IgD-negative memory B cell (primary cell): ENCODE measurements at regions not wholly inside any gene's neighbourhood (a gene's known extent, or its start where the extent isn't known, plus 50 kb on each side); places are given as distances from the start of the nearest gene placed in this dataset.

ENCODE experiments used
- H3K27ac Mint-ChIP-seq, 3 donors: one replicate each; pipeline ENCODE4 v1.8.0; 2020 to 2022; ENCODE audit warnings: mild to moderate bottlenecking in 3 of 3, mixed read lengths in 3 of 3, moderate library complexity in 1 of 3
- H3K27me3 Mint-ChIP-seq: one replicate; pipeline ENCODE4 v1.8.0; 2021; ENCODE audit warnings: mixed read lengths
- H3K36me3 Mint-ChIP-seq: one replicate; pipeline ENCODE4 v1.8.0; 2020; ENCODE audit warnings: mild to moderate bottlenecking, mixed read lengths
- H3K4me1 Mint-ChIP-seq, 3 donors: one replicate each; pipeline ENCODE4 v1.8.0; 2020 to 2022; ENCODE audit warnings: mixed read lengths in 3 of 3, mild to moderate bottlenecking in 1 of 3
- H3K4me3 Mint-ChIP-seq, 4 donors: one replicate each; pipeline ENCODE4 v1.8.0; 2020 to 2022; ENCODE audit warnings: mild to moderate bottlenecking in 4 of 4, mixed read lengths in 4 of 4, moderate library complexity in 3 of 4
- H3K9me3 Mint-ChIP-seq, 3 donors: one replicate each; pipeline ENCODE4 v1.8.0; 2020 to 2021; ENCODE audit warnings: mixed read lengths in 3 of 3, mild to moderate bottlenecking in 1 of 3

GRCh38 chr17:79505199-79505598 is 105.7 kb downstream of the RBFOX3 start:
- no peak overlapping the region for H3K27ac Mint-ChIP-seq
- H3K36me3 Mint-ChIP-seq = peaks cover under 1% of the 10 kb centered on the region
- H3K4me3 Mint-ChIP-seq = no peak overlapping the region
- peaks cover 0 to 2% (median 0%) of the 10 kb centered on the region in 3 donors for H3K9me3 Mint-ChIP-seq
- H3K4me1 Mint-ChIP-seq = no peaks in the 10 kb centered on the region
- peaks cover 9% of the 10 kb centered on the region for H3K27me3 Mint-ChIP-seq

- no peak overlapping the region for H3K27ac Mint-ChIP-seq
- H3K4me3 Mint-ChIP-seq = no peak overlapping the region
- peaks cover 0 to 2% (median 0%) of the 10 kb centered on the region in 3 donors for H3K9me3 Mint-ChIP-seq
- no peaks in the 10 kb centered on the region for H3K36me3 Mint-ChIP-seq
- H3K4me1 Mint-ChIP-seq = no peaks in the 10 kb centered on the region
- H3K27me3 Mint-ChIP-seq = peaks cover 11% of the 10 kb centered on the region
Observed at GRCh38 chr17:79504181-79504605, 106.7 kb downstream of the RBFOX3 start.

GRCh38 chr17:79503126-79503839 is 107.6 kb downstream of the RBFOX3 start:
- Mint-ChIP-seq H3K27ac (no peak overlapping the region), H3K9me3 (peaks cover 0 to 2% (median 0%) of the 10 kb centered on the region in 3 donors), H3K4me1 (no peaks in the 10 kb centered on the region), H3K36me3 (no peaks in the 10 kb centered on the region), H3K27me3 (peaks cover 11% of the 10 kb centered on the region), H3K4me3 (no peak overlapping the region)

GRCh38 chr17:79501910-79502309 is 108.9 kb downstream of the RBFOX3 start:
- no peak overlapping the region for H3K27ac Mint-ChIP-seq
- H3K9me3 Mint-ChIP-seq = peaks cover 0 to 2% (median 0%) of the 10 kb centered on the region in 3 donors
- H3K27me3 Mint-ChIP-seq = peaks cover 11% of the 10 kb centered on the region
- no peaks in the 10 kb centered on the region for H3K36me3 Mint-ChIP-seq
- no peak overlapping the region for H3K4me3 Mint-ChIP-seq
- no peaks in the 10 kb centered on the region for H3K4me1 Mint-ChIP-seq

- peak overlapping the region in 1 of 3 donors; percentile 5 for H3K27ac Mint-ChIP-seq
- H3K4me1 Mint-ChIP-seq = peaks cover 0 to 1% (median 0%) of the 10 kb centered on the region in 3 donors
- no peak overlapping the region for H3K4me3 Mint-ChIP-seq
- H3K9me3 Mint-ChIP-seq = peaks cover 0 to 2% (median 0%) of the 10 kb centered on the region in 3 donors
- no peaks in the 10 kb centered on the region for H3K36me3 Mint-ChIP-seq
- H3K27me3 Mint-ChIP-seq = peaks cover 11% of the 10 kb centered on the region
Observed at GRCh38 chr17:79500745-79501618, 109.9 kb downstream of the RBFOX3 start.

- H3K27me3 Mint-ChIP-seq = peaks cover 10% of the 10 kb centered on the region
Observed at GRCh38 chr17:79498854-79499253, 112.0 kb downstream of the RBFOX3 start.

GRCh38 chr17:79497777-79498348 is 113.0 kb downstream of the RBFOX3 start:
- Mint-ChIP-seq H3K9me3 (peaks cover 0 to 3% (median 0%) of the 10 kb centered on the region in 3 donors), H3K36me3 (no peaks in the 10 kb centered on the region), H3K4me1 (peaks cover 0 to 3% (median 0%) of the 10 kb centered on the region in 3 donors), H3K27me3 (peaks cover 10% of the 10 kb centered on the region), H3K4me3 (no peak overlapping the region), H3K27ac (no peak overlapping the region)

More at GRCh38 chr17:79498854-79499253, 112.0 kb downstream of the RBFOX3 start:
- no peaks in the 10 kb centered on the region for H3K9me3 Mint-ChIP-seq
- no peaks in the 10 kb centered on the region for H3K36me3 Mint-ChIP-seq
- peaks cover 0 to 1% (median 0%) of the 10 kb centered on the region in 3 donors for H3K4me1 Mint-ChIP-seq
- no peak overlapping the region for H3K27ac Mint-ChIP-seq
- no peak overlapping the region for H3K4me3 Mint-ChIP-seq

GRCh38 chr17:79496422-79497005 is 114.3 kb downstream of the RBFOX3 start:
- H3K27me3 Mint-ChIP-seq = peaks cover 7% of the 10 kb centered on the region
- H3K4me3 Mint-ChIP-seq = no peak overlapping the region
- H3K9me3 Mint-ChIP-seq = peaks cover 0 to 8% (median 2%) of the 10 kb centered on the region in 3 donors
- H3K27ac Mint-ChIP-seq = no peak overlapping the region
- H3K4me1 Mint-ChIP-seq = peaks cover 0 to 3% (median 0%) of the 10 kb centered on the region in 3 donors
- H3K36me3 Mint-ChIP-seq = no peaks in the 10 kb centered on the region

- H3K27ac Mint-ChIP-seq = no peak overlapping the region
- H3K36me3 Mint-ChIP-seq = no peaks in the 10 kb centered on the region
- H3K9me3 Mint-ChIP-seq = peaks cover 0 to 8% (median 2%) of the 10 kb centered on the region in 3 donors
- H3K4me1 Mint-ChIP-seq = peaks cover 0 to 3% (median 0%) of the 10 kb centered on the region in 3 donors
- peaks cover 7% of the 10 kb centered on the region for H3K27me3 Mint-ChIP-seq
- no peak overlapping the region for H3K4me3 Mint-ChIP-seq
Observed at GRCh38 chr17:79495665-79496064, 115.2 kb downstream of the RBFOX3 start.

- no peaks in the 10 kb centered on the region for H3K36me3 Mint-ChIP-seq
Observed at GRCh38 chr17:79491006-79491405, 119.8 kb downstream of the RBFOX3 start.

GRCh38 chr17:79490530-79490929 is 120.3 kb downstream of the RBFOX3 start:
- peaks cover 13% of the 10 kb centered on the region for H3K27me3 Mint-ChIP-seq
- H3K9me3 Mint-ChIP-seq = peaks cover 0 to 8% (median 2%) of the 10 kb centered on the region in 3 donors
- peaks cover 0 to 2% (median 0%) of the 10 kb centered on the region in 3 donors for H3K4me1 Mint-ChIP-seq
- no peak overlapping the region for H3K4me3 Mint-ChIP-seq
- H3K36me3 Mint-ChIP-seq = no peaks in the 10 kb centered on the region
- H3K27ac Mint-ChIP-seq = no peak overlapping the region

More at GRCh38 chr17:79491006-79491405, 119.8 kb downstream of the RBFOX3 start:
- Mint-ChIP-seq H3K9me3 (peaks cover 0 to 8% (median 2%) of the 10 kb centered on the region in 3 donors), H3K27ac (no peak overlapping the region), H3K4me1 (peaks cover 0 to 2% (median 0%) of the 10 kb centered on the region in 3 donors), H3K27me3 (peaks cover 13% of the 10 kb centered on the region), H3K4me3 (no peak overlapping the region)

- Mint-ChIP-seq H3K36me3 (no peaks in the 10 kb centered on the region), H3K27ac (no peak overlapping the region), H3K9me3 (no peaks in the 10 kb centered on the region), H3K4me1 (peaks cover 0 to 2% (median 0%) of the 10 kb centered on the region in 3 donors), H3K4me3 (no peak overlapping the region), H3K27me3 (peaks cover 33% of the 10 kb centered on the region)
Observed at GRCh38 chr17:79487149-79487548, 123.7 kb downstream of the RBFOX3 start.

GRCh38 chr17:79485991-79486390 is 124.9 kb downstream of the RBFOX3 start:
- Mint-ChIP-seq H3K4me3 (no peak overlapping the region), H3K27ac (no peak overlapping the region), H3K9me3 (no peaks in the 10 kb centered on the region), H3K4me1 (peaks cover 0 to 2% (median 0%) of the 10 kb centered on the region in 3 donors), H3K36me3 (no peaks in the 10 kb centered on the region), H3K27me3 (peaks cover 33% of the 10 kb centered on the region)

- H3K36me3 Mint-ChIP-seq = no peaks in the 10 kb centered on the region
- peaks cover 33% of the 10 kb centered on the region for H3K27me3 Mint-ChIP-seq
- H3K4me1 Mint-ChIP-seq = peaks cover 0 to 2% (median 0%) of the 10 kb centered on the region in 3 donors
- H3K4me3 Mint-ChIP-seq = no peak overlapping the region
- no peak overlapping the region for H3K27ac Mint-ChIP-seq
- H3K9me3 Mint-ChIP-seq = no peaks in the 10 kb centered on the region
Observed at GRCh38 chr17:79485419-79485985, 125.3 kb downstream of the RBFOX3 start.
